SJCRH30 (cell line): ENCODE measurements at regions not wholly inside any gene's neighbourhood (a gene's known extent, or its start where the extent isn't known, plus 50 kb on each side); places are given as distances from the start of the nearest gene placed in this dataset.
"Not testable (repeated sequence)": the region's sequence is repeated elsewhere in the genome, so short reads cannot be mapped to it uniquely, and the experiment has no call there.

Source experiments
- DNase-seq, 2 experiments: peaks; one replicate each; pipeline ENCODE4 v3.0.0-alpha.2; 2015 to 2020
- H3K27ac ChIP-seq: fragments of 250-450 bp; sonication (Bioruptor Pico); 2 replicates; pipeline ENCODE4 v1.5.1; 2020; ENCODE audit warnings: mild to moderate bottlenecking, moderate library complexity
- H3K27me3 ChIP-seq: fragments of 250-450 bp; sonication (Bioruptor Pico); 2 replicates; pipeline ENCODE4 v1.5.1; 2020; ENCODE audit warnings: mild to moderate bottlenecking, moderate library complexity
- H3K36me3 ChIP-seq: fragments of 250-450 bp; sonication (Bioruptor Pico); 2 replicates; pipeline ENCODE4 v1.5.1; 2020; ENCODE audit warnings: mild to moderate bottlenecking, moderate library complexity
- H3K4me1 ChIP-seq: fragments of 250-450 bp; sonication (Bioruptor Pico); 2 replicates; pipeline ENCODE4 v1.5.1; 2020; ENCODE audit warnings: mild to moderate bottlenecking, moderate library complexity
- H3K4me3 ChIP-seq: fragments of 250-450 bp; sonication (Bioruptor Pico); 2 replicates; pipeline ENCODE4 v1.5.1; 2020; ENCODE audit warnings: mild to moderate bottlenecking, moderate library complexity
- H3K9me3 ChIP-seq: fragments of 250-450 bp; sonication (Bioruptor Pico); replicated peaks from 2 replicates; pipeline ENCODE4 v1.5.1; 2020; ENCODE audit warnings: mild to moderate bottlenecking, moderate library complexity

GRCh38 chr6:106849120-106849519 lies 125.4 kb downstream of the CD24 start:
- no peak for DNase-seq
- H3K4me3 ChIP-seq: no peak overlapping the region
- H3K36me3 ChIP-seq: no peaks in the 10 kb centered on the region
- H3K27ac ChIP-seq: no peak overlapping the region
- H3K9me3 ChIP-seq: no peaks in the 10 kb centered on the region
- H3K27me3 ChIP-seq: peaks cover 19% of the 10 kb centered on the region; the same call in 1 of the 2 replicates
- H3K4me1 ChIP-seq: no peaks in the 10 kb centered on the region

- no peak for DNase-seq
- Histone ChIP-seq H3K36me3 (no peaks in the 10 kb centered on the region; the same call in 1 of the 2 replicates), H3K4me3 (no peak overlapping the region)
Measured at GRCh38 chr6:106847116-106847515, 127.4 kb downstream of the CD24 start.

DNA sequence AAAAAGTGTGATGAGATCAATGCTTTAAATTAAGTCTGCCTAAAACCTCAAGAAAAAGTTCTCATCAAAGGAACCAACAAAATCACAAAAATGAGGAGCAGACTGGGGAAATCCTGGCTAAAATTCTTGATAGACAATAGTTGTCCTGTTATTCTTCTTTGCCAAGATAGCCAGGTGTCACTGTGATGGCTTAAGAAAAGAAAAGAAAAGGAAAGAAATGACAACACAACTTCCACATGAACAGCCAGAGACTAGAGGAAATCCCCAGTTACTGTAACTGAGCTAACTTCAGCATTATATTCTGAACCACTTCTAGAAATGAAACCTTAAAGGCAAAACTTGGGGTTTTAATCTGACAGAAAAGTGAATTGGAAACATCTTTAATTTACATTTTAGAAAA lies 129.6 kb downstream of the CD24 start:
- Histone ChIP-seq H3K36me3 (no peaks in the 10 kb centered on the region; the same call in 1 of the 2 replicates), H3K27me3 (peaks cover 25% of the 10 kb centered on the region), H3K4me1 (no peaks in the 10 kb centered on the region), H3K9me3 (no peaks in the 10 kb centered on the region), H3K27ac (no peak overlapping the region), H3K4me3 (no peak overlapping the region)
- no peak for DNase-seq

More at GRCh38 chr6:106847116-106847515, 127.4 kb downstream of the CD24 start:
- H3K27me3 ChIP-seq: peaks cover 25% of the 10 kb centered on the region
- H3K4me1 ChIP-seq: no peaks in the 10 kb centered on the region
- no peak overlapping the region for H3K27ac ChIP-seq
- no peaks in the 10 kb centered on the region for H3K9me3 ChIP-seq

GRCh38 chr6:106832766-106833510 lies 141.6 kb downstream of the CD24 start:
- Histone ChIP-seq H3K27me3 (no peaks in the 10 kb centered on the region), H3K4me3 (no peak overlapping the region), H3K9me3 (no peaks in the 10 kb centered on the region), H3K27ac (no peak overlapping the region), H3K36me3 (no peaks in the 10 kb centered on the region), H3K4me1 (no peaks in the 10 kb centered on the region)
- DNase-seq: no peak

DNA sequence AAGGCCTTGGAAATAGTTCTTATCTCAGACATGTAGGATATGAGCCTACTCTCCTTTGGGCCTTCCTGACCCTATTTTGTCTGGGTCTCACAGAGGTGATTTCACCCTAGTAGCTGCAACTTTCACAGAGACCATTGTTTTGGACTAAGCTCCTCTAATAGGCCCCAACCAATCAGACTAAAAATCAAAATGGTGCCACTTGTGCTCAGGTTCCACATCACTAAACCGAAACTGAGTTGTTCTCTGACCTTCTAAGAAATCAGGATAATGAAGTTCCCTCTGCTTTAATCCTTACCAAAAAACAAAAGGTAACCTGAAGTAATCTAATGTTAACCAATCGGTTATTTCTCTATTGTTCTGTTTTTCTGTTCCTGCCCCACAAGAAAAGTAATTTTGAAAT lies 143.6 kb downstream of the CD24 start:
- Histone ChIP-seq H3K27me3 (no peaks in the 10 kb centered on the region), H3K4me3 (no peak overlapping the region), H3K36me3 (no peaks in the 10 kb centered on the region), H3K4me1 (no peaks in the 10 kb centered on the region), H3K27ac (no peak overlapping the region), H3K9me3 (no peaks in the 10 kb centered on the region)
- no peak for DNase-seq

DNA sequence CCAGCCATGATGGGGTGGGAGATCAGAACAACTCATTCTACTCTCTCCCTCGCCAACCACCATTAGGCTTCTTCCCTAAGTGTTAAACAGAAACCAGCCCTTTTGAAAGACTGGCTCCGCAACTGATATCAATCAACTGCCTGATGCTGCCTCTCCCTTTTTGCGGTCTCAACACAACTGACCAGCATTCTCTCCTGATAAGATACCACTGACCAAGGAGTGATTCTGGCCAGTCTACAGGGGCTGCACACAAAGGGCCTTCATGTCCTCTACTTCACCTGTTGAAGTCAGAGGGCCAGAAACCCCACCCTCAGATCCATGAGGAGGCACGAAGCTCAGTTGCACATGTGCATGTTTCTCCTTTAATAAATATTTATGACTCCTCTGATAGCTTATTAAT lies 145.1 kb downstream of the CD24 start:
- Histone ChIP-seq H3K4me1 (no peaks in the 10 kb centered on the region), H3K4me3 (no peak overlapping the region), H3K27ac (no peak overlapping the region), H3K9me3 (no peaks in the 10 kb centered on the region), H3K27me3 (no peaks in the 10 kb centered on the region), H3K36me3 (no peaks in the 10 kb centered on the region)
- no peak for DNase-seq

GRCh38 chr6:106827081-106827480 lies 147.4 kb downstream of the CD24 start:
- Histone ChIP-seq H3K4me3 (no peak overlapping the region), H3K27me3 (no peaks in the 10 kb centered on the region), H3K9me3 (no peaks in the 10 kb centered on the region), H3K27ac (no peak overlapping the region), H3K4me1 (no peaks in the 10 kb centered on the region), H3K36me3 (no peaks in the 10 kb centered on the region)
- no peak for DNase-seq

DNA sequence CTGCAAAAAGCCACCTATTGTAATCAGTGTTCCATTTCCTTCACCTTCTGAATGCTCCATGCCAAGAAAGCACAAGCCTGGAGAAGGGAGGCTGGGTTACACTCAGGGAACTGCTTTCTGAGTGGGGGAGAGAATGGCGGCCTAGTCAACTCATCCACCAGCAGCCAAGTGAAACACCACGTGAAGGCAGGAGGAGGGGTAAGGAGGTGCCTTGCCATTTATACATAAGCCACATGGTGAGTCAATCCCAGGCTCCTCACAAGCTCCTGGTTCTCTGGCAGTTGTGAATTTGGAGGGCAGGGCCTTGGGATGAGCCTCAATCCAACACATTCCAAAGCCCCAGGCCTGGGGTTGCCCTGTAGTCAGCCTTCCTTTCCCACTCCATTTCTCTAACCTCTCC lies 149.4 kb downstream of the CD24 start:
- Histone ChIP-seq H3K27me3 (no peaks in the 10 kb centered on the region), H3K27ac (no peak overlapping the region), H3K36me3 (no peaks in the 10 kb centered on the region), H3K9me3 (no peaks in the 10 kb centered on the region), H3K4me3 (no peak overlapping the region), H3K4me1 (no peaks in the 10 kb centered on the region)
- DNase-seq: no peak

DNA sequence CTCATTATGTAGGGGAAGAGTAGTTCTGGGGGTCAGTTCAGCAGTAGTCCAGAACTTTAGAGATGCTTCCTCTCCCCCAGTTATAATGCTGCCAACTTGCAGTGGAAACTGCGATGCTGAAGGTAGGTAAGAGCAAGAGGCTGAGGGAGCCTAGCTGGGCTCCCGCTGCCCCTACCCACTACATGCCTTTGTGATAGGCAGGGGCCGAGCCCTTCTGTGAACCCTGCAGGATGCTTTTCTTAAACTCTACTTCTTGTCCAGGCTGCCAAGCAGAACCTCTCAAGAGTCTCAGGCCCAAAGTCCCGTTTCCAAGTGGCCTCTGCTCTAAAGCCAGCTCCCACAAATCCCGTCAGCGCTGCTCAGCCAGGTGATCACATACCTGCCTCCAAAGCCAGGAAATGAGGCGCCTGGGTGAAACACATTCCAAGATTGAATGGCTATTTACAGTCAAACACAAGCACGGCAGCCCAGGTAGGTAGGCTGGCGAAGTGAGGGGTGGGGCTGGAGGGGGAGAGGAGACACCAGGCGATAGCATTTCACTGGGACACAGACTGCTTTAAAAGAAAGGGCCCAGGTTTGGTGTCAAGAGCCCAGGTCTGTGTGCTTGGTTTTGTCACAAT lies 150.7 kb downstream of the CD24 start:
- DNase-seq: no peak
- H3K4me1 ChIP-seq: no peaks in the 10 kb centered on the region
- no peak overlapping the region for H3K4me3 ChIP-seq
- H3K9me3 ChIP-seq: no peaks in the 10 kb centered on the region
- no peaks in the 10 kb centered on the region for H3K27me3 ChIP-seq
- H3K27ac ChIP-seq: no peak overlapping the region
- no peaks in the 10 kb centered on the region for H3K36me3 ChIP-seq

- Histone ChIP-seq H3K9me3 (no peaks in the 10 kb centered on the region), H3K4me1 (no peaks in the 10 kb centered on the region), H3K27me3 (no peaks in the 10 kb centered on the region), H3K27ac (no peak overlapping the region), H3K36me3 (no peaks in the 10 kb centered on the region), H3K4me3 (no peak overlapping the region)
- DNase-seq: no peak
Measured at GRCh38 chr6:106823058-106823457, 151.5 kb downstream of the CD24 start.

DNA sequence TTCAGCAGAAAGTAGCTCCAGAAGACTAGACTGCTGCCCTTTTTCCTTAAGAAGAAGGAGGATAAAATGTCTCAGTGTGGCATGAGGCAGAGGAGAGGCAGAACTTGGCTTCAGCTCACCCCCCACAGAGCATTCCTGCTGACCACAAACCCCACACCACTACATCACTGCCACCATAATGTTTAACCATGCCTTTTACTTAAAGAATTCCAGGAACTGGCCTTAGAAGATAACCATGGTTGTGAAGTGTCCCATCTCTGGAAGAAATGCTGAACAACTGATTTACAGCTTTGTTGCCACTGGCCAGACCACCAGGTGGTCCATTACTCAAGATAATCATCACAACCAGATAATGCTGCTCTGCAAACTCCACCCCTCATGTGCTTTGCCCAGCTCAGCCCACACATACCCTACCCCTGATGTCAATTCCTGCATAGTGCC lies 154.1 kb downstream of the CD24 start:
- Histone ChIP-seq H3K9me3 (no peaks in the 10 kb centered on the region), H3K27me3 (no peaks in the 10 kb centered on the region), H3K27ac (no peak overlapping the region), H3K4me1 (no peaks in the 10 kb centered on the region), H3K4me3 (no peak overlapping the region), H3K36me3 (no peaks in the 10 kb centered on the region)
- no peak for DNase-seq

- H3K27me3 ChIP-seq: no peaks in the 10 kb centered on the region
- 0 out of 2 replicates have a peak, but pooled peaks cover 7% of the 10 kb centered on the region for H3K9me3 ChIP-seq
- DNase-seq: no peak
- H3K4me1 ChIP-seq: no peaks in the 10 kb centered on the region
- no peak overlapping the region for H3K4me3 ChIP-seq
- no peaks in the 10 kb centered on the region for H3K36me3 ChIP-seq
- H3K27ac ChIP-seq: no peak overlapping the region
Measured at GRCh38 chr6:106811088-106811686, 163.3 kb downstream of the CD24 start.

- Histone ChIP-seq H3K9me3 (0 out of 2 replicates have a peak, but pooled peaks cover 7% of the 10 kb centered on the region), H3K27ac (no peak overlapping the region), H3K4me3 (no peak overlapping the region), H3K27me3 (no peaks in the 10 kb centered on the region), H3K36me3 (no peaks in the 10 kb centered on the region), H3K4me1 (no peaks in the 10 kb centered on the region)
- no peak for DNase-seq
Measured at GRCh38 chr6:106808758-106809157, 165.8 kb downstream of the CD24 start.

- H3K4me1 ChIP-seq: no peaks in the 10 kb centered on the region
Measured at GRCh38 chr6:106807947-106808611, 166.4 kb downstream of the CD24 start.

GRCh38 chr6:106806253-106806652 lies 168.3 kb downstream of the CD24 start:
- DNase-seq, H3K9me3 ChIP-seq, H3K27me3 ChIP-seq, H3K4me1 ChIP-seq, H3K4me3 ChIP-seq, H3K36me3 ChIP-seq, H3K27ac ChIP-seq: not testable (repeated sequence)

More at GRCh38 chr6:106807947-106808611, 166.4 kb downstream of the CD24 start:
- Histone ChIP-seq H3K4me3 (no peak overlapping the region), H3K9me3 (0 out of 2 replicates have a peak, but pooled peaks cover 7% of the 10 kb centered on the region), H3K36me3 (no peaks in the 10 kb centered on the region), H3K27me3 (no peaks in the 10 kb centered on the region), H3K27ac (no peak overlapping the region)
- no peak for DNase-seq
